GM21528 (cell line): ENCODE measurements at regions not wholly inside any gene's neighbourhood (a gene's known extent, or its start where the extent isn't known, plus 50 kb on each side); places are given as distances from the start of the nearest gene placed in this dataset.
A peak's percentile ranks its signal among the peaks of the same experiment; 100 is the strongest.
"Not testable (repeated sequence)": the region's sequence is repeated elsewhere in the genome, so short reads cannot be mapped to it uniquely, and the experiment has no call there.

Experiments used
- ATAC-seq: cut with Tn5 transposase; IDR thresholded peaks from one replicate; pipeline ENCODE4 v1.9.1; 2021; ENCODE audit warnings: mild to moderate bottlenecking, moderate library complexity; ENCODE audit not compliant: unreplicated experiment, low FRiP score

DNA sequence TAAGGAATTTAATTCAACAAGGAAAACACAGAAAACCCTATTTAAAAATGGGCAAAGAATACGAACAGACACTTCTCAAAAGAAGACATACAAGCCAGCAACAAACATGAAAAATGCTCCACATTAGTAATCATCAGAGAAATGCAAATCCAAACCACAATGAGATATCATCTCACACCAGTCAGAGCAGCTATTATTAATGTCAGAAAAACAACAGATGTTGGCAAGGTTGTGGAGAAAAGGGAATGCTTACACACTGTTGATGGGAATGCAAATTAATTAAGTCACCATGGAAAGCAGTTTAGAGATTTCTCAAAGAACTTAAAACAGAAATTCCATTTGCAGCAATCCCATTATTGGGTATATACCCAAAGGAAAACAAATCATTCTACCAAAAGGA lies 55.2 kb downstream of the GCC1 start:
- ATAC-seq, result no peak

- no peak for ATAC-seq
These were observed 57.8 kb downstream of the GCC1 start for GRCh38 chr7:127527561-127527960.

DNA sequence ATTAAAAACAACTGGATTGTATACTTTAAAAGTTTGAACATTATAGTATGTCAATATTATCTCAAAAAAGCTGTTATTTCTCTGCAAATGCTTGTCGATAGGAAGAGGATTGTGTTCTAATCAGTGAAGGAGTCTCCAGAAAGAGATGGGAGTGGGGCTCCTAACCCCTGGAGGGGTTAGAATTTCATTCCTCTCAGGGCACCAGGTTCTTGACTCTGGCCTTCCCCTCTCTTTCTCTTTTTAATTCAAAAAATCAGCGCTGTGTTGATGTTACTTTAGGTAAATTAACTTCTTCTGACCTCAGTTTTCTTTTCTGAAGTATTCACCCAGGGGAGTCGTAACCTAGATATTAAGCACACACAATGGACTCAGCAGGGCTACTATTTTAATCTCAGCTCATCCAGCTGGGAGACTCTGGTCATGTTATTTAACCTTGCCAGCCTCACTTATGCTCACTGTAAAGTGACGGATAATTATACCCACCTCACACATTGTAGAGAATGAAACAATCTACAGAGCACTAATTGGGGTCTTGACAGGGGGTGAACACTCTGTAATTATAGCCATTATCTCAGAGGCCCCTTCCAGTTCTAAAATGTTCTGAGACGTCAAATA lies 59.4 kb downstream of the GCC1 start:
- no peak for ATAC-seq

DNA sequence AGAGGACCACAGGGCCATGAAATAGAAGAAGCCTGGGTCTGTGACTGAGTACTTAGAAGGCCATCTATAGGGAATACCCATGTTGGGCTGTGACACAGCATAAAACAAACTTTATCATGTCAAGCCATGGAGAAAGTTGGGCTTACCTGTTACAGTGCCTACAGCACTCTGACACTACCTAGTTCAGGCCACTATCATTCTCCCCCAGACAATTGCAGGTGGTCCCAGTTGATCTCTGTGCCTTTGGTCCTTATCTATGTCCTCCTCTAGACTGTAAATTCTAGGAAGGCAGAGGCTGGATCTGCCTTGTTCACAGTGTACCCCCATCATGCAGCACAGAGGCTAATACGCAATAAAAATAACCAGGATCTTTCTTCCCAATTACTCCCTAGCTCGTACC lies 69.1 kb downstream of the GCC1 start:
- ATAC-seq, result no peak

GRCh38 chr7:127514499-127514898 lies 70.9 kb downstream of the GCC1 start:
- no peak for ATAC-seq

DNA sequence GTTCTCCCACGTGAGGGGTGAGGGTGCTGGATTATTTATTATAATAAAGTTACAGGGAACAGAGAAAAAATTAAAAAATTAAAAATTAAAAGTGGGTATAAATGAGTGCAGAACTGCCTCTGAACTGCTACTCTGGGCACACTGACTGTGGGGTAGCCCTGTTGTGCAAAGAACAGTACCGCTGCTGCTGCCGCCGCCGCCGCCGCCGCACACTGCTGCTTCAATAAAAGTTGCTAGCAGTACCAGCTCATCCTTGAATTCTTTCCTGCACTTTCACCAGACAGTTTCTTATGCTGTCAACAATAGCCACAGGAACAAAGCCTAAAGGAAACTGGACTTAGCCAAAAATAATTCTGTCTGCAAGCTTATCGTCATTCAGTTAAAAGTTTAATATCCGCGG lies 72.1 kb downstream of the GCC1 start:
- no peak for ATAC-seq

GRCh38 chr7:127512663-127513062 lies 72.7 kb downstream of the GCC1 start:
- no peak for ATAC-seq

GRCh38 chr7:127504715-127505114 lies 80.7 kb downstream of the GCC1 start:
- peak; percentile 55 for ATAC-seq

GRCh38 chr7:127501817-127502216 lies 83.6 kb downstream of the GCC1 start:
- ATAC-seq, result no peak

DNA sequence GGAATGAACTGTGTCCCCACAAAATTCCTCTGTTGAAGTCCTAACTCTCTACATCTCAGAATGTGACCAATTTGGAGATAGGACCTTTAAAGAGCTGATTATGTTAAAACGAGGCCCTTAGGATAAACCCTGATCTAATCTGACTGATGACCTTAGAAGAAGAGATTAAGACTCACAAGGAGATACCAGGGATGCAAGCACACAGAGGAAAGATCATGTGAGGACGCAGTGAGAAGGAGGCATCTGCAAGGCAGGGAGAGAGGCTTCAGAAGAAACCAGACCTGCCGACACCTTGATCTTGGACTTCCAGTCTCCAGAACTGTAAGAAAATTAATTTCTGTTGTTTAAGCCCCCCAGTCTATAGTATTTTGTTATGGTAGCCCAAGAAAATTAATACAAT lies 94.9 kb upstream of the ZNF800 start:
- ATAC-seq, result no peak

- ATAC-seq, result no peak
These were observed 94.1 kb upstream of the ZNF800 start for GRCh38 chr7:127486654-127487053.

DNA sequence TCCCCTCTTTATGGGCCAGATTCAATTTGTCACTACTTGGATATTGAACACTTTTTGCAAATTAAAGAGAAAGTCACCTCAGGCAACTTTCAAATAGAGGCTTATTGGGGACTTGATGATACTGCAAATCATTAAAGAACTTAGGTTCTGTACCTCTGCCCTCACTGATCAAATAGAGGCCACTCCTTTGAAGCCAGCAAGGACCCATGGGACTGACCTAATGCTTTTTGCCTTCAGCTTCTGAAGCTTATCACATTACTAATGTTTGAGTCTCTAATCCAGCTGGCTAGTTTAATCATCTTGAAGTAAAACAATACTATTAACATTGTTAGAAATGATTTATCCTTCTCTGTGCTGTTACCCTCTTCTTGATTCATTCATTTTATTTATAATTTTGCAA lies 93.0 kb upstream of the ZNF800 start:
- no peak for ATAC-seq

- ATAC-seq, result no peak
These were observed 92.4 kb upstream of the ZNF800 start for GRCh38 chr7:127484954-127485353.

DNA sequence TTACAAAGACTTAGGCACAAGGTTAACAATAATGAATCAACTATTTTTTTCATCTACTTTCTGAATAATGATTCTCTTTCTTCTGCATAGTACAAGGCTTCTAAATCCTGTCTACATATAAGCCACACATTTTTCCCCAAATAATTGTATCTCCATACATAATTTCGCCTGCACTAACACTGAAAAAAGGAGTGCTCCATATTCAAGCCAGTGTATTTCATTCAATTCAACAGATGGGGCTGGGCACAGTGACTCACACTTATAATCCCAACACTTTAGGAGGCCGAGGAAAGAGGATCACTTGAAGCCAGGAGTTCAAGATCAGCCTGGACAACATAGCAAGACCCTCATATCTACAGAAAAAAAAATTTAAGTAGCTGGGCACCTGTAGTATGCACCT lies 86.0 kb upstream of the ZNF800 start:
- ATAC-seq, result no peak

DNA sequence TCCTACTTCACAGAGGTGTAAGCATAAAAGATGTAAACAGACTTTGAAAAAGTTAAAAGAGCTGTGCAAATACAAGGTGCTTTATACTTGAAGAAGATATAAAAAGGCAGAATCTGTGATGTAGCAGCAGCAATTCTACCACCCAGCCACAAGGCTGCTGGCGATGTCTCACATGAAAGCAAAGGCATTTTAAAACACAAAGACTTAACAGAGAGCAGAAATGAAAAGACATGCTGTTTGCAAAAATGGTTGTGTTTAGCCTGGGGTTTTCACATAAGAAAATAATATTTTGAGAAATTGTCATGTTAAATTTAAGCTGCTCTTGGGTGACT lies 85.5 kb upstream of the ZNF800 start:
- no peak for ATAC-seq

DNA sequence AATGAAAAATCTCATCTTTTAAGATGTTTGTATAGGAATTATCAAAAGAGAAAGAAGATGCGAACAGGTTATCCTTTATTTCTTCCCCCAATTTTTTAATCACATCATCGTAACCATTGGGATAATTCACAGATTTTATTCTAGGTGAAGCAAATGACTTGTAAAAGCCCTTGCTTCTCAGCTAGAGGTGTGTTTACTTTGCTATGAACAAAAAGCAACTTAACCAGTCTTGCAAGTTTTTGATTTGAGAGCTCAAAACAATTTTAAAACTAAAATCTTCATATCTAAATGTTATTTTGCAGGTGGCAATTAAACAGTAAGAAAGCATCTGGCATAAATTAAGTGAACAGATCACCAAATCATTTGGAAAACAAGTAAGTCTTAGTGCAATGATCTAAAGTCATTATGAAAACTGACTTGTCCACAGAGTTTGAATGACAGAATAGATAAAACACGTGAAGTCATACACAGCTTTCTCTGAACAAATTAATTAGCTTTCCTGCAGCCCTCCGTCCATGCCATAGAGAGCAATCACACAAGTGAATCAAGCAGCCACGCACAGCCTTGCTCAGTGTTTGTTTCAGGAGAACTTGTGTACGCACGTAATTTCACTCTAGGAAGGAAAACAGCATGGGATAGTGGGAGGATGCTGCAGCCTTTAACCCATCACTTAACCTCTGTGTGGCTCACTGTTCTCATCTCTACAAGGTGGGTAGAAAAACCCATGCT lies 85.0 kb upstream of the ZNF800 start:
- ATAC-seq, result no peak

DNA sequence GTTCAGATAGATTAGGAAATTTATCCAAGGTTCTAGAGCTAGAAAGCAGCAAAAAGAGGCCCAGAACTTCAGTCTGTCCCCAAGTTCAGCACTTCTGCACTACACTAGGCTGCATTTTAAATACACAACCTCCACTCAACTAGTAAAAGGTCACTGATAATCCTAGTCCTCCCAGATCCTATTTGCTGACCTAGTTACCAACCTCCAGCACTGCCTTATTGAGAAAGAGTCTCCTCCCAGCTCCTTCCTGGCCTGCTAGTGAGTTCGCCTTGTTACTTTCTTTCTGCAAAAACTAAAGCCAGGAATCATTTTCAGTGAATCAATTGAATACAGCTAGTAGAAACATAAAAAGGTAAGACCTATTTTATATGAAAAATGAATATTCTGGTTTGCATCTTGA lies 84.1 kb upstream of the ZNF800 start:
- ATAC-seq, result no peak

- ATAC-seq, result no peak
These were observed 81.9 kb upstream of the ZNF800 start for GRCh38 chr7:127474457-127474856.

GRCh38 chr7:127473409-127473808 lies 80.9 kb upstream of the ZNF800 start:
- no peak for ATAC-seq

GRCh38 chr7:127460077-127460476 lies 67.6 kb upstream of the ZNF800 start:
- no peak for ATAC-seq

DNA sequence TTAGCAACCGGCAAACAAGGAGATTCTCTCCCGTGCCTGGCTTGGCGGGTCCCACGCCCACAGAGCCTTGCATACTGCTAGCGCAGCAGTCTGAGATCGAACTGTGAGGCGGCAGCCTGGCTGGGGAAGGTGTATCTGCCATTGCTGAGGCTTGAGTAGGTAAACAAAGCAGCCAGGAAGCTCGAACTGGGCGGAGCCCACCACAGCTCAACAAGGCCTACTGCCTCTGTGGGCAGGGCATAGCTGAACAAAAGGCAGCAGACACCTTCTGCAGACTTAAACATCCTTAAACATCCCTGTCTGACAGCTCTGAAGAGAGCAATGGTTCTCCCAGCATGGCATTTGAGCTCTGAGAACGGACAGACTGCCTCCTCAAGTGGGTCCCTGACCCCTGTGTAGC lies 58.8 kb upstream of the ZNF800 start:
- ATAC-seq, result not testable (repeated sequence)

DNA sequence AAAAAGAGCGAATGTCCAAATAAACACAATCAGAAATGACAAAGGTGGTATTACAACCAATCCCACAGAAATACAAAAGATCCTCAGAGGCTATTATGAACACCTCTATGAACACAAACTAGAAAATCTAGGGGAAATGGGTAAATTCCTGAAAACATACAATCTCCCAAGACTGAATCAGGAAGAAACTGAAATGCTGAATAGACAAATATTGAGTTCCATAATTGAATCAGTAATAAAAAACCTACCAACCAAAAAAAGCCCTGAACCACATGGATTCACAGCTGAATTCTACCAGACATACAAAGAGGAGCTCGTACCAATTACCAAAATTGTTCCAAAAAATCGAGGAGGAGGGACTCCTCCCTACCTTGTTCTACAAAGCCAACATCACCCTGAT lies 56.1 kb upstream of the ZNF800 start:
- no peak for ATAC-seq
